A549 (cell line): ENCODE measurements at regions not wholly inside any gene's neighbourhood (a gene's known extent, or its start where the extent isn't known, plus 50 kb on each side); places are given as distances from the start of the nearest gene placed in this dataset.

ENCODE experiments used
- ATAC-seq, 2 experiments: fragments of 200-7000 bp in 1 of 2; fragments of >200 bp in 1 of 2; cut with Nextera tagmentation in 1 of 2; cut with Tn5 transposase in 1 of 2; 3 replicates each; pipeline versions ENCODE4 v1.8.0 to v1.9.1; 2018 to 2020; ENCODE audit warnings: mild to moderate bottlenecking in 1 of 2, moderate library complexity in 1 of 2
- CTCF ChIA-PET: fragments of 300-600 bp; sonication (Branson Sonifier 250); formaldehyde crosslinking; extraction: SDS; loops from one replicate; lab custom pipeline; 2021; ENCODE audit warnings: antibody characterized with exemption, inconsistent platforms; lab: Yijun Ruan, JAX
- POLR2A ChIA-PET: fragments of 350-600 bp; formaldehyde crosslinking; extraction: SDS; loops from one replicate; lab custom pipeline; 2021; ENCODE audit warnings: antibody characterized with exemption, inconsistent platforms; lab: Yijun Ruan, JAX
- DNase-seq, 2 experiments: peaks; one replicate each; pipeline versions ENCODE4 v3.0.0 to v3.0.0-alpha.2; 2011 to 2016; ENCODE audit warnings: low read depth in 1 of 2, low spot score in 1 of 2
- FAIRE-seq: peaks from 2 replicates; lab custom pipeline; 2011; peaks lifted over from hg19 to GRCh38; lab: Jason Lieb, UNC
- H3K27ac ChIP-seq, 2 experiments: fragments of >200 bp; sonication (Bioruptor Twin); formaldehyde crosslinking; 3 replicates each; pipeline ENCODE4 v1.5.1; 2016 to 2017
- H3K4me1 ChIP-seq: fragments of >200 bp; sonication (Bioruptor Twin); formaldehyde crosslinking; 3 replicates; pipeline ENCODE4 v1.6.1; 2016
- H3K4me2 ChIP-seq: fragments of >200 bp; sonication (Bioruptor Twin); formaldehyde crosslinking; 3 replicates; pipeline ENCODE4 v1.6.1; 2016
- H3K4me3 ChIP-seq: fragments of >200 bp; sonication (Bioruptor Twin); formaldehyde crosslinking; 3 replicates; pipeline ENCODE4 v1.5.1; 2016
- H3K9me3 ChIP-seq: fragments of >200 bp; sonication (Bioruptor Twin); formaldehyde crosslinking; 3 replicates; pipeline ENCODE4 v1.6.1; 2016
- BCL3 ChIP-seq: fragments of >200 bp; sonication (Bioruptor Twin); formaldehyde crosslinking; IDR thresholded peaks from 3 replicates; pipeline ENCODE4 v1.6.1; 2016
- CBX2 ChIP-seq: fragments of 200-600 bp; sonication (generic); IDR thresholded peaks from 2 replicates; pipeline ENCODE4 v1.6.1; 2016; ENCODE audit warnings: low read depth, mild to moderate bottlenecking, borderline replicate concordance
- CBX8 ChIP-seq: fragments of 200-600 bp; sonication (generic); IDR thresholded peaks from 2 replicates; pipeline ENCODE4 v1.6.1; 2016
- CEBPB ChIP-seq, 2 experiments: fragments of >200 bp in 1 of 2; sonication (Bioruptor Twin) in 1 of 2; formaldehyde crosslinking in 1 of 2; IDR thresholded peaks; 2 replicates each; pipeline ENCODE4 v1.6.1; 2012 to 2016
- CHD2 ChIP-seq: fragments of 150-350 bp; IDR thresholded peaks from 2 replicates; pipeline ENCODE4 v1.6.1; 2014; ENCODE audit warnings: low read length; ENCODE audit not compliant: partially characterized antibody
- CHD4 ChIP-seq: fragments of 200-600 bp; sonication (generic); IDR thresholded peaks from 2 replicates; pipeline ENCODE4 v1.6.1; 2016; ENCODE audit warnings: antibody characterized with exemption, mild to moderate bottlenecking, borderline replicate concordance
- E2F6 ChIP-seq: IDR thresholded peaks from 2 replicates; pipeline ENCODE4 v1.6.1; 2012; ENCODE audit warnings: low read depth, borderline replicate concordance
- EHF ChIP-seq: fragments of 250-450 bp; sonication (Bioruptor Pico); IDR thresholded peaks from 2 replicates; pipeline ENCODE4 v1.5.0; 2020; ENCODE audit warnings: mild to moderate bottlenecking
- ELK1 ChIP-seq: fragments of 150-350 bp; IDR thresholded peaks from 2 replicates; pipeline ENCODE4 v1.6.1; 2014; ENCODE audit warnings: low read depth, mild to moderate bottlenecking, low read length
- EP300 ChIP-seq, 2 experiments: fragments of >200 bp; sonication (Bioruptor Twin); formaldehyde crosslinking; IDR thresholded peaks; 2 replicates in 1 of 2; 3 replicates in 1 of 2; pipeline ENCODE4 v1.6.1; 2016 to 2017
- ESRRA ChIP-seq: fragments of 150-350 bp; IDR thresholded peaks from 2 replicates; pipeline ENCODE4 v1.6.1; 2014; ENCODE audit warnings: mild to moderate bottlenecking, low read length, borderline replicate concordance
- FOSB ChIP-seq: fragments of 250-450 bp; sonication (Bioruptor Pico); IDR thresholded peaks from 2 replicates; pipeline ENCODE4 v1.5.0; 2020; ENCODE audit warnings: mild to moderate bottlenecking, moderate library complexity
- FOSL2 ChIP-seq, 2 experiments: fragments of 450-650 bp in 1 of 2; fragments of >200 bp in 1 of 2; sonication (Bioruptor Twin) in 1 of 2; formaldehyde crosslinking; IDR thresholded peaks; 2 replicates each; pipeline versions ENCODE4 v1.5.0 to v1.6.1; 2016 to 2020; ENCODE audit warnings: mild to moderate bottlenecking in 1 of 2, moderate library complexity in 1 of 2
- GATA3 ChIP-seq: IDR thresholded peaks from 2 replicates; pipeline ENCODE4 v1.6.1; 2012; ENCODE audit warnings: borderline replicate concordance
- HEYL ChIP-seq: fragments of 250-450 bp; sonication (Bioruptor Pico); IDR thresholded peaks from 2 replicates; pipeline ENCODE4 v1.8.0; 2021; ENCODE audit warnings: mild to moderate bottlenecking, moderate library complexity
- HMGXB4 ChIP-seq: fragments of 250-450 bp; sonication (Bioruptor Pico); IDR thresholded peaks from 2 replicates; pipeline ENCODE4 v1.5.0; 2021; ENCODE audit warnings: mild to moderate bottlenecking, moderate library complexity, borderline replicate concordance
- HOXA7 ChIP-seq: fragments of 250-450 bp; sonication (Bioruptor Pico); IDR thresholded peaks from 2 replicates; pipeline ENCODE4 v1.5.0; 2020; ENCODE audit warnings: mild to moderate bottlenecking, moderate library complexity
- JUN ChIP-seq, 2 experiments: fragments of >200 bp; sonication (Bioruptor Twin); formaldehyde crosslinking; IDR thresholded peaks; 2 replicates in 1 of 2; 3 replicates in 1 of 2; pipeline ENCODE4 v1.6.1; 2016 to 2017
- JUNB ChIP-seq: fragments of >200 bp; sonication (Bioruptor Twin); formaldehyde crosslinking; IDR thresholded peaks from 2 replicates; pipeline ENCODE4 v1.6.1; 2016
- KDM1A ChIP-seq: fragments of 200-600 bp; sonication (generic); IDR thresholded peaks from 2 replicates; pipeline ENCODE4 v1.6.1; 2016; ENCODE audit warnings: low read depth, mild to moderate bottlenecking
- MAZ ChIP-seq: fragments of 150-350 bp; IDR thresholded peaks from 2 replicates; pipeline ENCODE4 v1.6.1; 2014; ENCODE audit warnings: antibody characterized with exemption, low read depth, low read length, borderline replicate concordance
- NFE2L2 ChIP-seq: fragments of 150-350 bp; conservative IDR thresholded peaks from 2 replicates; pipeline ENCODE4 v1.6.1; 2014; ENCODE audit warnings: low read length
- NPAS2 ChIP-seq: fragments of 250-450 bp; sonication (Bioruptor Pico); IDR thresholded peaks from 2 replicates; pipeline ENCODE4 v1.8.0; 2022; ENCODE audit warnings: mild to moderate bottlenecking, moderate library complexity, borderline replicate concordance
- PHF8 ChIP-seq: fragments of 200-600 bp; sonication (generic); IDR thresholded peaks from 2 replicates; pipeline ENCODE4 v1.6.1; 2016; ENCODE audit warnings: low read depth, mild to moderate bottlenecking, antibody characterized with exemption, moderate library complexity, borderline replicate concordance
- REST ChIP-seq: fragments of 200-600 bp; sonication (generic); IDR thresholded peaks from 2 replicates; pipeline ENCODE4 v1.6.1; 2016; ENCODE audit warnings: antibody characterized with exemption, mild to moderate bottlenecking, moderate library complexity
- RFX5 ChIP-seq: fragments of 450-650 bp; IDR thresholded peaks from 2 replicates; pipeline ENCODE4 v1.7.1; 2014; ENCODE audit warnings: antibody characterized with exemption, mild to moderate bottlenecking, moderate library complexity
- SMC3 ChIP-seq: fragments of >200 bp; sonication (Bioruptor Twin); formaldehyde crosslinking; IDR thresholded peaks from 3 replicates; pipeline ENCODE4 v1.6.1; 2018; ENCODE audit warnings: inconsistent platforms
- TFCP2L1 ChIP-seq: fragments of 250-450 bp; sonication (Bioruptor Pico); IDR thresholded peaks from 2 replicates; pipeline ENCODE4 v1.5.0; 2021; ENCODE audit warnings: mild to moderate bottlenecking
- TP53 ChIP-seq: fragments of 250-450 bp; sonication (Bioruptor Pico); IDR thresholded peaks from 2 replicates; pipeline ENCODE4 v1.5.0; 2021; ENCODE audit warnings: mild to moderate bottlenecking, moderate library complexity
- ZSCAN20 ChIP-seq: fragments of 250-450 bp; sonication (Bioruptor Pico); IDR thresholded peaks from 2 replicates; pipeline ENCODE4 v1.8.0; 2022; ENCODE audit warnings: mild to moderate bottlenecking, moderate library complexity
- whole genome bisulfite sequencing: methylation state at CpG from one replicate; pipeline ENCODE4 v1.1.6; 2017; ENCODE audit errors: missing lambda C conversion rate; 5-methylcytosine and 5-hydroxymethylcytosine counted together

GRCh38 chr21:38897532-38898421, 92.0 kb downstream of the ETS2 start:
- Histone ChIP-seq H3K27ac (no peak overlapping the region), H3K4me3 (no peak overlapping the region), H3K4me2 (no peak overlapping the region), H3K4me1 (no peaks in the 10 kb centered on the region), H3K9me3 (no peaks in the 10 kb centered on the region)
- WGBS: 35% methylated on average over 6 of the region's 6 CpGs
- ChIA-PET CTCF (no interaction called here), POLR2A (no interaction called here)
- TF ChIP-seq EHF (no peak), HMGXB4 (CRISPR knock-in tag) (no peak), BCL3 (no peak), CHD2 (no peak), TP53 (CRISPR knock-in tag) (no peak), HEYL (CRISPR knock-in tag) (no peak), SMC3 (no peak), JUN (IDR thresholded peaks at IDR 0.05) (no peak), ESRRA (no peak), JUNB (no peak), FOSB (CRISPR knock-in tag) (no peak), ELK1 (no peak), ZSCAN20 (CRISPR knock-in tag) (no peak)
- FAIRE-seq (no peak), ATAC-seq (no peak), DNase-seq (no peak)

GRCh38 chr21:38894899-38895298, 89.2 kb downstream of the ETS2 start:
- no peak for TF ChIP-seq MAZ
- no peak for TF ChIP-seq EHF
- no peak for TF ChIP-seq HOXA7 (CRISPR knock-in tag)
- TF ChIP-seq REST: no peak
- TF ChIP-seq RFX5: no peak
- TF ChIP-seq CEBPB (IDR thresholded peaks at IDR 0.05): no peak
- TF ChIP-seq KDM1A: no peak
- TF ChIP-seq TP53 (CRISPR knock-in tag): no peak
- no peak for TF ChIP-seq TFCP2L1 (CRISPR knock-in tag)
- TF ChIP-seq FOSL2 (IDR thresholded peaks at IDR 0.05): no peak
- TF ChIP-seq FOSL2 (CRISPR knock-in tag; IDR thresholded peaks at IDR 0.05): no peak
- TF ChIP-seq NFE2L2: no peak
- no peak for TF ChIP-seq EP300 (IDR thresholded peaks at IDR 0.05)
- no peak for TF ChIP-seq JUN (IDR thresholded peaks at IDR 0.05)
- TF ChIP-seq GATA3: no peak
- TF ChIP-seq CHD4: no peak
- TF ChIP-seq PHF8: no peak
- TF ChIP-seq E2F6: no peak
- TF ChIP-seq CBX8: no peak
- TF ChIP-seq CBX2: no peak
- TF ChIP-seq NPAS2: no peak
- ATAC-seq: no peak
- WGBS: 74% methylated on average over 3 of the region's 3 CpGs
- CTCF ChIA-PET: interaction anchor here (1.1 kb wide), 1 partner anchor 191 kb away, joined by 4 read pairs; no protein-coding TSS in a partner anchor
- no peak for FAIRE-seq
- H3K4me1 ChIP-seq: no peaks in the 10 kb centered on the region
- H3K4me3 ChIP-seq: no peak overlapping the region
- POLR2A ChIA-PET: no interaction called here
- H3K4me2 ChIP-seq: no peak overlapping the region
- no peaks in the 10 kb centered on the region for H3K9me3 ChIP-seq
- DNase-seq: no peak
- no peak overlapping the region for H3K27ac ChIP-seq
